ENCODE measurements at regions not wholly inside any gene's neighbourhood (a gene's known extent, or its start where the extent isn't known, plus 50 kb on each side); places are given as distances from the start of the nearest gene placed in this dataset.

- Histone ChIP-seq H3K4me2 (ENCODE audit: low read length) (no peak overlapping the region), H4K20me1 (ENCODE audit: insufficient read depth, low read length) (no peaks in the 10 kb centered on the region), H3K9ac (ENCODE audit: low read length) (no peak overlapping the region), H2AFZ (ENCODE audit: low read depth, low read length) (no peak overlapping the region), H3K27me3 (ENCODE audit: low read depth, low read length) (no peaks in the 10 kb centered on the region), H3K27ac (ENCODE audit: low read length) (no peak overlapping the region), H3K4me1 (ENCODE audit: low read length) (no peaks in the 10 kb centered on the region), H3K79me2 (ENCODE audit: low read length) (no peaks in the 10 kb centered on the region), H3K36me3 (replicated peaks; ENCODE audit: low read depth, low read length) (no peaks in the 10 kb centered on the region), H3K4me3 (ENCODE audit: low read length) (no peak overlapping the region), H3K9me3 (ENCODE audit: insufficient read depth, low read length) (peaks cover 4% of the 10 kb centered on the region; the same call in 1 of the 2 replicates)
- TF ChIP-seq, protein P1, sequence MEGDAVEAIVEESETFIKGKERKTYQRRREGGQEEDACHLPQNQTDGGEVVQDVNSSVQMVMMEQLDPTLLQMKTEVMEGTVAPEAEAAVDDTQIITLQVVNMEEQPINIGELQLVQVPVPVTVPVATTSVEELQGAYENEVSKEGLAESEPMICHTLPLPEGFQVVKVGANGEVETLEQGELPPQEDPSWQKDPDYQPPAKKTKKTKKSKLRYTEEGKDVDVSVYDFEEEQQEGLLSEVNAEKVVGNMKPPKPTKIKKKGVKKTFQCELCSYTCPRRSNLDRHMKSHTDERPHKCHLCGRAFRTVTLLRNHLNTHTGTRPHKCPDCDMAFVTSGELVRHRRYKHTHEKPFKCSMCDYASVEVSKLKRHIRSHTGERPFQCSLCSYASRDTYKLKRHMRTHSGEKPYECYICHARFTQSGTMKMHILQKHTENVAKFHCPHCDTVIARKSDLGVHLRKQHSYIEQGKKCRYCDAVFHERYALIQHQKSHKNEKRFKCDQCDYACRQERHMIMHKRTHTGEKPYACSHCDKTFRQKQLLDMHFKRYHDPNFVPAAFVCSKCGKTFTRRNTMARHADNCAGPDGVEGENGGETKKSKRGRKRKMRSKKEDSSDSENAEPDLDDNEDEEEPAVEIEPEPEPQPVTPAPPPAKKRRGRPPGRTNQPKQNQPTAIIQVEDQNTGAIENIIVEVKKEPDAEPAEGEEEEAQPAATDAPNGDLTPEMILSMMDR (IDR thresholded peaks at IDR 0.05; ENCODE audit: low read depth, low read length) = no peak
- TF ChIP-seq EZH2phosphoT487 (IDR thresholded peaks at IDR 0.05; ENCODE audit: low read depth) = no peak
These were observed 680.3 kb downstream of the PLA2G4A start for GRCh38 chr1:187509091-187509490.

- Histone ChIP-seq H3K27me3 (ENCODE audit: low read depth, low read length) (no peaks in the 10 kb centered on the region), H4K20me1 (ENCODE audit: insufficient read depth, low read length) (no peaks in the 10 kb centered on the region), H3K4me1 (ENCODE audit: low read length) (no peaks in the 10 kb centered on the region), H3K9ac (ENCODE audit: low read length) (no peak overlapping the region), H3K4me3 (ENCODE audit: low read length) (no peak overlapping the region), H2AFZ (ENCODE audit: low read depth, low read length) (no peak overlapping the region), H3K27ac (ENCODE audit: low read length) (no peak overlapping the region), H3K4me2 (ENCODE audit: low read length) (no peak overlapping the region), H3K9me3 (ENCODE audit: insufficient read depth, low read length) (no peaks in the 10 kb centered on the region), H3K36me3 (replicated peaks; ENCODE audit: low read depth, low read length) (no peaks in the 10 kb centered on the region), H3K79me2 (ENCODE audit: low read length) (no peaks in the 10 kb centered on the region)
- no peak for TF ChIP-seq EZH2phosphoT487 (IDR thresholded peaks at IDR 0.05; ENCODE audit: low read depth)
- TF ChIP-seq, protein P1 (IDR thresholded peaks at IDR 0.05; ENCODE audit: low read depth, low read length) = no peak
These were observed 684.4 kb downstream of the PLA2G4A start for GRCh38 chr1:187513190-187513589.

DNA sequence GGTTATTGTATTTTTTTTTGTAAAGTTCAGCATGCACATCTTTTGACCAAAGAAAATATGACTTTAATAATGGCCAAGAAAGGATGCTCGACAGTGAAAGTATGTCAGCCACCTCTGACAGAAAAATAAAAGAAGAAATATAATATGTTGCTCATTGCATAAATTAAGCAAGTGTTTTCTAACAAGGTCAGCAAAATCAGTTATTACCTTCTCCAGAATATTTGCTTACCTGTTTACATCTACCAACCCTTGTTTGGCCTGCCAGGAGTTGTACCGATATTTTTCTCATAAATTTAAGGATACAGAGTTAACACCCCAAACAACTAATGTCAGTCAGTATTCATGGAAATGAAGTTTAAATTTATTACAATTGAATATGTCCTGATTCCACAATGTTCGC lies 685.4 kb downstream of the PLA2G4A start:
- Histone ChIP-seq H4K20me1 (ENCODE audit: insufficient read depth, low read length) (no peaks in the 10 kb centered on the region), H3K4me2 (ENCODE audit: low read length) (no peak overlapping the region), H3K27me3 (ENCODE audit: low read depth, low read length) (no peaks in the 10 kb centered on the region), H3K36me3 (replicated peaks; ENCODE audit: low read depth, low read length) (no peaks in the 10 kb centered on the region), H3K27ac (ENCODE audit: low read length) (no peak overlapping the region), H3K79me2 (ENCODE audit: low read length) (no peaks in the 10 kb centered on the region), H3K4me1 (ENCODE audit: low read length) (no peaks in the 10 kb centered on the region), H3K9ac (ENCODE audit: low read length) (no peak overlapping the region), H2AFZ (ENCODE audit: low read depth, low read length) (no peak overlapping the region), H3K4me3 (ENCODE audit: low read length) (no peak overlapping the region), H3K9me3 (ENCODE audit: insufficient read depth, low read length) (no peaks in the 10 kb centered on the region)
- TF ChIP-seq EZH2phosphoT487 (IDR thresholded peaks at IDR 0.05; ENCODE audit: low read depth) = no peak
- TF ChIP-seq, protein P1 (IDR thresholded peaks at IDR 0.05; ENCODE audit: low read depth, low read length) = no peak

- no peak overlapping the region for H3K4me3 ChIP-seq (ENCODE audit: low read length)
- H3K79me2 ChIP-seq (ENCODE audit: low read length) = no peaks in the 10 kb centered on the region
- no peaks in the 10 kb centered on the region for H3K4me1 ChIP-seq (ENCODE audit: low read length)
- no peak overlapping the region for H3K4me2 ChIP-seq (ENCODE audit: low read length)
- H3K9ac ChIP-seq (ENCODE audit: low read length) = no peak overlapping the region
- no peaks in the 10 kb centered on the region for H3K36me3 ChIP-seq (replicated peaks; ENCODE audit: low read depth, low read length)
- TF ChIP-seq, protein P1 (IDR thresholded peaks at IDR 0.05; ENCODE audit: low read depth, low read length) = no peak
- no peak for TF ChIP-seq EZH2phosphoT487 (IDR thresholded peaks at IDR 0.05; ENCODE audit: low read depth)
- no peaks in the 10 kb centered on the region for H3K27me3 ChIP-seq (ENCODE audit: low read depth, low read length)
- H2AFZ ChIP-seq (ENCODE audit: low read depth, low read length) = no peak overlapping the region
- no peaks in the 10 kb centered on the region for H4K20me1 ChIP-seq (ENCODE audit: insufficient read depth, low read length)
- no peak overlapping the region for H3K27ac ChIP-seq (ENCODE audit: low read length)
- H3K9me3 ChIP-seq (ENCODE audit: insufficient read depth, low read length) = no peaks in the 10 kb centered on the region
These were observed 688.1 kb downstream of the PLA2G4A start for GRCh38 chr1:187516874-187517273.

Data from OCI-LY3 (cell line).